ENCODE measurements at regions not wholly inside any gene's neighbourhood (a gene's known extent, or its start where the extent isn't known, plus 50 kb on each side); places are given as distances from the start of the nearest gene placed in this dataset.

DNA sequence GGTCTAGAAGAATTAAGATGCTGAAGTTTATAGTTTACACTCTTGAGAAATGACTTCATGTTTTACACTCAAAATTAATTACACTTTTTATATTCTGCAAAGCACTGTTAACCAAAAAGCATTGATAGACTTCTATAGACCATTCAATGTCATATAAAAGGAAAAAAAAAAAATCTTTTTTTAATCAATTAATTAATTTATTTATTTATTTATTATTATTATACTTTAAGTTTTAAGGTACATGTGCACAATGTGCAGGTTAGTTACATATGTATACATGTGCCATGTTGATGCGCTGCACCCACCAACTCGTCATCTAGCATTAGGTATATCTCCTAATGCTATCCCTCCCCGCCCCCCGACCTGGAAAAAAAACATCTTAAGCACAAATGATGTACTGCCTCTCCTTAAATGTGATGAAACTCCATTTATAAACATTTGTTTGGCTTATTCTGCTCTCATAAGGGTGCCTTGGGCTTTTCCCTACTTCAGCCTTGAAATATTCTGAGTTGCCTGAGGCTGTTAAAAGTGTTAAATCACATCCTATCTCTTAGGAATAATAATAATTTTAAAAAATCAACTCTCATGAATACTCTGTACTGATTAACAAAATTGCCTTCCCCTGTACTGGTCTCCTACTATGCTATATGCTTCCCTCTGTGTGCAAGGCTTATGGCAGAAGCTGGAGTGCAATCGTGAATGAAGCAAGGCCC is 466.9 kb downstream of the SOX2 start:
- H3K9me3 Mint-ChIP-seq (ENCODE audit: unreplicated experiment): no peaks in the 10 kb centered on the region
- no peak for DNase-seq (ENCODE audit: extremely low spot score, unreplicated experiment)
- H3K4me1 Mint-ChIP-seq (ENCODE audit: unreplicated experiment): no peaks in the 10 kb centered on the region
- no peaks in the 10 kb centered on the region for H3K36me3 Mint-ChIP-seq (ENCODE audit: unreplicated experiment)
- no peak overlapping the region for H3K27ac Mint-ChIP-seq (ENCODE audit: unreplicated experiment)
- H3K4me3 Mint-ChIP-seq (ENCODE audit: unreplicated experiment): no peak overlapping the region
- peaks cover 19% of the 10 kb centered on the region for H3K27me3 Mint-ChIP-seq (ENCODE audit: unreplicated experiment)
- TF ChIP-seq, protein P1, sequence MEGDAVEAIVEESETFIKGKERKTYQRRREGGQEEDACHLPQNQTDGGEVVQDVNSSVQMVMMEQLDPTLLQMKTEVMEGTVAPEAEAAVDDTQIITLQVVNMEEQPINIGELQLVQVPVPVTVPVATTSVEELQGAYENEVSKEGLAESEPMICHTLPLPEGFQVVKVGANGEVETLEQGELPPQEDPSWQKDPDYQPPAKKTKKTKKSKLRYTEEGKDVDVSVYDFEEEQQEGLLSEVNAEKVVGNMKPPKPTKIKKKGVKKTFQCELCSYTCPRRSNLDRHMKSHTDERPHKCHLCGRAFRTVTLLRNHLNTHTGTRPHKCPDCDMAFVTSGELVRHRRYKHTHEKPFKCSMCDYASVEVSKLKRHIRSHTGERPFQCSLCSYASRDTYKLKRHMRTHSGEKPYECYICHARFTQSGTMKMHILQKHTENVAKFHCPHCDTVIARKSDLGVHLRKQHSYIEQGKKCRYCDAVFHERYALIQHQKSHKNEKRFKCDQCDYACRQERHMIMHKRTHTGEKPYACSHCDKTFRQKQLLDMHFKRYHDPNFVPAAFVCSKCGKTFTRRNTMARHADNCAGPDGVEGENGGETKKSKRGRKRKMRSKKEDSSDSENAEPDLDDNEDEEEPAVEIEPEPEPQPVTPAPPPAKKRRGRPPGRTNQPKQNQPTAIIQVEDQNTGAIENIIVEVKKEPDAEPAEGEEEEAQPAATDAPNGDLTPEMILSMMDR (IDR thresholded peaks at IDR 0.05): no peak

DNA sequence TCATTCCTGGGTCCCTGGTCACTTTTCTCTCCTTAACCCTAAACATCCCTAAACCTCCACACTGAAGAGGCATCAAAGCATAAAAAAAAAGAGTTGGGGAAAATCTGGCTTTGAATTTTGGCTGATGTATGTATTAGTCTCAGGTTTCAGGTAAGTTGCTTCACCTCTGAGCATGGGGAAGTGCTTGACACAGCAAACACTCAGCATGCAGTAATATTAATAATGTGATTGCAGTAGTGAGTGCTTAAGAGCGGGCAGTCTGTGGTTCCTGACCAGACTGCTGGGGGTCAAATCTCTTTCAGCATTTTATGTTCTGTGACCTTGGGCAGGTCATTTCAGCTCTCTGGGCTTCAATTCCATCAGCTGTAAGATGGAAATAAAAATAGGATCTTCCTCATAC is 467.9 kb downstream of the SOX2 start:
- H3K27ac Mint-ChIP-seq (ENCODE audit: unreplicated experiment): no peak overlapping the region
- TF ChIP-seq, protein P1 (IDR thresholded peaks at IDR 0.05): no peak
- H3K4me1 Mint-ChIP-seq (ENCODE audit: unreplicated experiment): no peaks in the 10 kb centered on the region
- no peak for DNase-seq (ENCODE audit: extremely low spot score, unreplicated experiment)
- H3K9me3 Mint-ChIP-seq (ENCODE audit: unreplicated experiment): no peaks in the 10 kb centered on the region
- no peaks in the 10 kb centered on the region for H3K36me3 Mint-ChIP-seq (ENCODE audit: unreplicated experiment)
- H3K27me3 Mint-ChIP-seq (ENCODE audit: unreplicated experiment): peaks cover 13% of the 10 kb centered on the region
- no peak overlapping the region for H3K4me3 Mint-ChIP-seq (ENCODE audit: unreplicated experiment)

DNA sequence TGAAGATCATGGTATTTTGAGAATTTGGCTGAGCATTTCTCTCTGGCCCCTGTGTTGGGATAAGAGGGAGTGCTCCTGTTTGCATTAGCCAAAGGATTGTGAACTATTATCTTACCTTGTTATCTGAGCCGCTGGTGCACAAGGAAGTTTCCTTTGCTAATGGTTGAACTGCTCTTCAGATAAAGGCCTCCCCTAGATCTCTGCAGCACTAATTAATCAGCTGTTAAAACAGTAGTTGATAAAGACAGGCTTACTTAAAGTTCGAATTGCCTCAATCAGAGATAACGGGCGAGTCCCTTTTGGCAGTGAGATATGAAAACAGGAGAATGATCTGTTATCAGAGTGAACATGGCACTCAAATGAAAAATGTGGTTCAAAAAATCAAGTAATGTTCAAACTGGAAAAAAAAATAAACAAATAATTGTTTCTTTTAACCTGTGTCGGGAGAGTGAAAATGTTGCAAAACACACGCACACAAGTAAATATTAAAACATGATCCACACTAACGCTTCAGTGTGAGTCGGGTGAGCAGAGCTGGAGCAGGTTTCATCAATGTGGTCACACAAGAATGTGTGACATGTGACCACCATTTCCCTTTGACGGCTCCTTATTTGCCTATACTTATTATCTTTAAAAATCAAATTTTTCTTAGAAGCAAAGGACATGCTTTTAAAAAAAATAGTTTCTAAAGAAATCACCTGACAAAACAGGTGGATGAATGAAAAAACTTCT is 469.1 kb downstream of the SOX2 start:
- Mint-ChIP-seq H3K4me3 (ENCODE audit: unreplicated experiment) (no peak overlapping the region), H3K9me3 (ENCODE audit: unreplicated experiment) (no peaks in the 10 kb centered on the region), H3K4me1 (ENCODE audit: unreplicated experiment) (no peaks in the 10 kb centered on the region), H3K36me3 (ENCODE audit: unreplicated experiment) (no peaks in the 10 kb centered on the region), H3K27ac (ENCODE audit: unreplicated experiment) (no peak overlapping the region), H3K27me3 (ENCODE audit: unreplicated experiment) (peaks cover 11% of the 10 kb centered on the region)
- TF ChIP-seq, protein P1 (IDR thresholded peaks at IDR 0.05): no peak
- DNase-seq (ENCODE audit: extremely low spot score, unreplicated experiment): no peak

DNA sequence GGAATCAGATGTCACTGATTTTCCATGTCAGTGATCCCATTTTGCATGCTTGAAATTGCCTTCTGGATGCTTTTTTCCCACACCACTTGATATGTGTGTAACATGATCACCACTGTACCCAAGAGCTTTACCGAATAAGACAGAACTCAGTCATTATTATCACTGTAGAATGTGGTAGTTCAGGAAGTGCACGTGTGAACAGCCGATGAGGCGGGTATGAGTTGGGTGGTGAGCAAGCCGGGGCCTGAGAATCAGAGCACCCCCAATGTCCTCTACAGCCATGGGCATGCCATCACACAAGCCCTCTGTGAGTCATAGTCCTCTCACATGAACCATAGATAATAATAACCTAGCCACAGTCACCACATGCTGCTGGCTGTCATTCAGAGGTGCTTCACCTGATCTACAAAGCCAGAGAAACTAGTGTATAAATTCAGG is 470.8 kb downstream of the SOX2 start:
- Mint-ChIP-seq H3K27ac (ENCODE audit: unreplicated experiment) (no peak overlapping the region), H3K27me3 (ENCODE audit: unreplicated experiment) (peaks cover 11% of the 10 kb centered on the region), H3K9me3 (ENCODE audit: unreplicated experiment) (peaks cover 8% of the 10 kb centered on the region), H3K4me1 (ENCODE audit: unreplicated experiment) (no peaks in the 10 kb centered on the region), H3K4me3 (ENCODE audit: unreplicated experiment) (no peak overlapping the region), H3K36me3 (ENCODE audit: unreplicated experiment) (no peaks in the 10 kb centered on the region)
- TF ChIP-seq, protein P1 (IDR thresholded peaks at IDR 0.05): no peak
- no peak for DNase-seq (ENCODE audit: extremely low spot score, unreplicated experiment)

DNA sequence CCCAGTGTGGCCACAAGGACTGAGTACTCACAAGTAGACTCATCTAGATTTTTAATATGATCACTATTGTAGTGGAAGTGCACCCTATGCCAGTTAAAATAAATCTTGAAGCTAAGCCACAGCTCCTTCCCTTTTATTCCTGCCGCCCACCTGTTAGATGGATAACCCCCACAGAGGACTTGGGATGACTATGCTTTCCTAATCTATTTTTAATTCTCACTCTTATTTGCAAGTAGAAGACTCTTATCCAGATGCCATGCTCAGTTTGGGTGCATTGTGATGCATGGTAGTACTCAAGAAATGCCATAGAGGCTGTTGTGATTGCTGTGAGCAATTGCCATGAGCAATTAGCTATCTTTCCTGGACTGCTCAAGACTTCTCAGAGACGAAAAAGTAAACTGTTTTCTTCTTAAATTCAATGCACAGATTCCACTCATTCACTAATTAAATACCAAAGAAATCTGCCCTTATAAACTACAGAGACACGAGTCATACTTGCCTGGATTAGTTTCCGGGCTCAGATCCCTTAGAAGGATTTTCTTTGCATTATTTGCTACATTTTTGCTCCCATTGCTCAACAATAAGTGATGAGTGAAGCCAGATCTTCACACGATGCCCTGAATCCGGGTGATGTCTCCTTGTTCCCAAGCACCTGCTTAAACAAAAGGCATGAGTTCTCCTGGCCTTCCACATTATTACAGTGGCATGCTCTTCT is 472.1 kb downstream of the SOX2 start:
- Mint-ChIP-seq H3K36me3 (ENCODE audit: unreplicated experiment) (no peaks in the 10 kb centered on the region), H3K27ac (ENCODE audit: unreplicated experiment) (no peak overlapping the region), H3K9me3 (ENCODE audit: unreplicated experiment) (peaks cover 8% of the 10 kb centered on the region), H3K4me3 (ENCODE audit: unreplicated experiment) (no peak overlapping the region), H3K4me1 (ENCODE audit: unreplicated experiment) (no peaks in the 10 kb centered on the region), H3K27me3 (ENCODE audit: unreplicated experiment) (peaks cover 12% of the 10 kb centered on the region)
- DNase-seq (ENCODE audit: extremely low spot score, unreplicated experiment): no peak
- TF ChIP-seq, protein P1 (IDR thresholded peaks at IDR 0.05): no peak

All from osteocyte (in vitro differentiated cells).